Omental fat pad (tissue), 3 donors: ENCODE measurements at regions not wholly inside any gene's neighbourhood (a gene's known extent, or its start where the extent isn't known, plus 50 kb on each side); places are given as distances from the start of the nearest gene placed in this dataset.

Experiments
- ATAC-seq: fragments of 150-250 bp; one replicate; pipeline ENCODE4 v1.9.1; 2016; ENCODE audit warnings: mild to moderate bottlenecking, moderate library complexity; ENCODE audit not compliant: low FRiP score
- DNase-seq: peaks from one replicate; pipeline ENCODE4 v3.0.0-alpha.2; 2019; ENCODE audit warnings: low spot score
- TF ChIP-seq, protein P1 (sequence below), 3 donors: fragments of 450-650 bp; IDR thresholded peaks; one replicate each; pipeline ENCODE4 v1.5.1; 2016 to 2017; ENCODE audit warnings: antibody characterized with exemption in 3 of 3, mild to moderate bottlenecking in 3 of 3, moderate library complexity in 2 of 3

DNA sequence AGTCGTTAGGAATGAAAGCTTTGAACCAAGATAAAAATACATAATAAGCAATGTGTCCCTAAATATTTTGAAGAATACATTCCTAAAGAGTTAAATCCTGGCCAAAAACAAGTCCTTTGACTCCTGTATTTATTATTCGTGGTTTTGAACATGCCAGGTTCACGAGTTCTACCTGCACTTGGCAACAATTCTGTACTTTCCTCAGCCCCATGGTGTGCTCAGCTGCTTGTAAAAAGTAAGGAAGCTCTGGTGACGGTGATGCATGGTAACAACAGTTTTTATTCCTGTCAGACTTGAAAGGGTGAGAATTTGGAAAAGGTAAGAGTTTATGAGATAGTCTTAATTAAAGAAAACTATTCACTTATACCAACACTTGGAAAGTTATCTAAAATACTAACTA, 95.0 kb upstream of the KLF12 start:
- no peak for DNase-seq
- TF ChIP-seq, protein P1, sequence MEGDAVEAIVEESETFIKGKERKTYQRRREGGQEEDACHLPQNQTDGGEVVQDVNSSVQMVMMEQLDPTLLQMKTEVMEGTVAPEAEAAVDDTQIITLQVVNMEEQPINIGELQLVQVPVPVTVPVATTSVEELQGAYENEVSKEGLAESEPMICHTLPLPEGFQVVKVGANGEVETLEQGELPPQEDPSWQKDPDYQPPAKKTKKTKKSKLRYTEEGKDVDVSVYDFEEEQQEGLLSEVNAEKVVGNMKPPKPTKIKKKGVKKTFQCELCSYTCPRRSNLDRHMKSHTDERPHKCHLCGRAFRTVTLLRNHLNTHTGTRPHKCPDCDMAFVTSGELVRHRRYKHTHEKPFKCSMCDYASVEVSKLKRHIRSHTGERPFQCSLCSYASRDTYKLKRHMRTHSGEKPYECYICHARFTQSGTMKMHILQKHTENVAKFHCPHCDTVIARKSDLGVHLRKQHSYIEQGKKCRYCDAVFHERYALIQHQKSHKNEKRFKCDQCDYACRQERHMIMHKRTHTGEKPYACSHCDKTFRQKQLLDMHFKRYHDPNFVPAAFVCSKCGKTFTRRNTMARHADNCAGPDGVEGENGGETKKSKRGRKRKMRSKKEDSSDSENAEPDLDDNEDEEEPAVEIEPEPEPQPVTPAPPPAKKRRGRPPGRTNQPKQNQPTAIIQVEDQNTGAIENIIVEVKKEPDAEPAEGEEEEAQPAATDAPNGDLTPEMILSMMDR (IDR thresholded peaks at IDR 0.05): no peak
- no peak for ATAC-seq

DNA sequence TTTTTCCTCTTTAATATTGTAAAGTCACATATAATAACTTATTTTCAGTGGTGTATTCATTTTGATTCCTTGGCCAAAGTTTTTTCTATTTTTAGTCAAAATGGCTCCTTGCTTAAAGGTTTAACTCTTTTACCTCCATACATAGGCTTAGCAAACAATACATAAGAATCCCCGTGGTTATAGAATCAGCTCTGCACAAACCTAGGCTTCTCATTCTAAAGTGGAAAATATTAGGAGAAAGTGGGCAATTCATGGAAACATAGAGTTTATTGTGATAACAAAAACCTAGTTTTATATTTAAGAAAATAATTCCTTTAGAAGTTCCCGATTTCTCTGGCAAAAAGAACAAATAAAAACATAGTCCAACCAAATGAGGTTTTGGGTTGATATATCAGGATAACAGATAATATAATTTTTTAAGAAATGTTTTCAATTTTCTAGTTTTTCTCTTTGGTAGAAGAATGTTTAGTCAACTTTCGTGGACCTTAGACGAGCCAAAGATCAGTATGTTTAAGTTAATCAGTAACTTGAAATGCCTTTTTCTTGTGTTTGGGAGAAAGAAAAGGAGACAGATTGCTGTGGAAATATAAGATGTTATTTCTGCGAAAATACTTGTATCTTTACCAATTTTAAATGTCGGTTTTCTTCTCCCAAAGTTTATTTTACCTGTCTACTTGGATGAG, 93.4 kb upstream of the KLF12 start:
- ATAC-seq: no peak
- TF ChIP-seq, protein P1 (IDR thresholded peaks at IDR 0.05): no peak

DNA sequence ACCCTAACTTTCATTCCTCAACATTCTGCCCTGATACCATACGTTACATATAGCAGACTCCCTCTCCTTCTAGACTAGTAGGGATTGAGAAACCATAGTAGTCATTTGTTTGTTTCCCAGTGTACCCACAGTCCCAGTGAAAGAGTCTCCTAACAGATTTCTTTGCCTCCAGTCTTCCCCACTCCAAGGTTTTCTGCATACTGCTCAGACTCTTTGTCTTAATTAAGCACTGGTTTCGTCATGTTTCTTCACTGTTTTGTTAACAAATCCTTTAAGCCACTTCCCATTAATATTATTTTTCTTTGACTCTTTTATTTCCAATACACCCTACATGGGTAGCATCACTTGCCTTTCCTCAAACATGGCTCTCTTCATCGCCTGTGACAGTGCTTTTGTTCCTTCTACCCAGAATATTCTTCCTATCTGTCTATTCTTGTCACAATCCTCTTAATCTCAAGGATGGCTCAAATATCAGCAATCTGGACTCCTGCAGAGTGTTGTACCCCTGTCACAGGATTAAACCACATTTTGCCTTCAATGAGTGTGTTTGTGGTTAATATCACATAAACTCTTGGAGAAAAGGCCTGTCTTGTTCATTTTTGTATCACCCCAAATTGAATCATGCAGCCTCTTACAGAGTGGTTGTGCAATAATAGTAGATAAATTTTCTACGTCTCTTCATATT, 92.7 kb upstream of the KLF12 start:
- TF ChIP-seq, protein P1 (IDR thresholded peaks at IDR 0.05): no peak
- DNase-seq (no peak), ATAC-seq (no peak)

More for the DNA sequence above, 93.4 kb upstream of the KLF12 start:
- no peak for DNase-seq

DNA sequence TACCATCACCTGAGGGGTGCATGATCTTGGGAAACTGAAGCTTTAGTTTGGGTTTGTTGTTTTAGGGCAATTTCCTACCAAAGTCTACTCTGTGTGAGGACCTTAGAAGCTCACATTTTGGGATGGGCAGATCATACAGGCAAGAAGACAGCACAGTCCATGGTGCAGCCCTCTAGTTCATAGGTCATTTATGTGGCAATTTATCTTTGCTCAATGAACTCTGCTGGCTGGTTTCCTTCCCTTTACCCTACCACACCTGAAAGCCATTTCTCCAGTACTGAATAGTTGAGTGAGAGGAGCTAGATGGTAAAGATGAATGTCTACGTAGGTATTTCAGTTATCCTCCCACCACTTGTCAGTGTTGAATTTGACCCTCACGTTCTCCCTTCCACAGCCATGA, 87.5 kb upstream of the KLF12 start:
- DNase-seq: no peak
- TF ChIP-seq, protein P1 (IDR thresholded peaks at IDR 0.05): no peak
- ATAC-seq: no peak

DNA sequence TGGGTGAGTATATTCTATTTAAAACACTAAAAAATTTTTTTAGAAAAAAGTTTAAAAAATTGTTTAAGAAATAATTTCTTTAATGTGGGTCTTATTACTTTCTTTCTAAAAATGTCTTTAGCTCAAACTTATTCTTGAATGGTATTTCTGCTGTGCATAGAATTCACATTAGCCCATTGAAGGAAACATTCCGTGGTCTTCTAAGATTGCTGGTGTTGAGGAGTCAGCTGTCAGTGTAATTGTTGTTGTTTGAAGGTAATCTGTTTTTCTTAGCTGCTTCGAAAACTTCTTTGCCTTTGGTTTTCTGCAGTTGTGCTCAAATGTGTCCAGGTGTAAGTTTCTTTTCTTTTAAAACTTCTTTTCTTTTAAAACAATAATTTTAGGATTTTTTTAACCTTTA, 85.4 kb upstream of the KLF12 start:
- no peak for DNase-seq
- ATAC-seq: no peak
- TF ChIP-seq, protein P1 (IDR thresholded peaks at IDR 0.05): no peak

DNA sequence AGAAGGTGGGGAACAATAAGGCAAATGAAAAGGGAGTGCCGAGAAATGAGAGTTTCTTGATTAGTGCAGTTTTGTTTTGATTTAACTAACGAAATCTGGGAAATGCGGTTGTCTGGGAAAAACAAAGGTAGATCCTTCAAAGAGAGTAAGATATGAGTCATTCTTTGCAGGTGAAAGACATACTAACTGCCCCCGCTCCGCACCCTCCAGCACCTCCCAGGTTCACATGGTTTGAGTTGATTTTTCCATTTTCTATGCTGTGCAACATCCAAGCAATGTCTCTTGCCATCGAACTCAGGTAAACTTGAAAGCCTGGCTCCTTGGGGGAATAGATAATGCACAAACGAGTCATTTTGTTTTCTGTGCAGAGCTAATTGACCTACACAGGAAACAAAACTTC, 84.1 kb upstream of the KLF12 start:
- DNase-seq: no peak
- TF ChIP-seq, protein P1 (IDR thresholded peaks at IDR 0.05): no peak
- ATAC-seq: no peak

DNA sequence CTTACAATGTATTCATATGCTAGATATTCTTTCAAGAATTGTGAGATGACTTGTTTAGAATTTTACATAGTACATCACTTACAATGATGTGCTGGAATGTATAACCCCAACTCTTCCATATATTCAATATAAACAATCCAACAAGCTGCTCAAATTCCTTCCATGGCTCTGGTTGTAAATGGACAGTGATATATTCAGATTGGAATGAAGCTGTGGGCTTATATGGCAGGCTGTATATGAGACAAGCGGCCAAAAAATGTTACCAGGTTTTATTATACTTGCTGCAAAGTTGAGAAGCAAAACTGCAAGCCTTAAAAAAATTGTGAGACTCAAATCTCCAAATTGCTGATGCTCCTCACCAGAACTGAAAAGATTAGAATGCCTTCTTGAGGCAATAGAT, 83.6 kb upstream of the KLF12 start:
- DNase-seq: no peak
- TF ChIP-seq, protein P1 (IDR thresholded peaks at IDR 0.05): no peak
- ATAC-seq: no peak
